ENCODE measurements at regions not wholly inside any gene's neighbourhood (a gene's known extent, or its start where the extent isn't known, plus 50 kb on each side); places are given as distances from the start of the nearest gene placed in this dataset.

- H3K27me3 Mint-ChIP-seq = no peaks in the 10 kb centered on the region
- H3K9me3 Mint-ChIP-seq = no peaks in the 10 kb centered on the region
- CTCF ChIA-PET = no interaction called here
- no peaks in the 10 kb centered on the region for H3K4me1 Mint-ChIP-seq
- POLR2A ChIA-PET = no interaction called here
- no peaks in the 10 kb centered on the region for H3K36me3 Mint-ChIP-seq (ENCODE audit: low read depth)
- DNase-seq = no peak
- H3K27ac Mint-ChIP-seq = no peak overlapping the region
- no peak overlapping the region for H3K4me3 Mint-ChIP-seq
Observed at GRCh38 chr10:128729910-128730420, 603.7 kb upstream of the MKI67 start.

GRCh38 chr10:128730922-128731321 is 604.7 kb upstream of the MKI67 start:
- no peaks in the 10 kb centered on the region for H3K36me3 Mint-ChIP-seq (ENCODE audit: low read depth)
- H3K27ac Mint-ChIP-seq = no peak overlapping the region
- no peak for DNase-seq
- H3K9me3 Mint-ChIP-seq = no peaks in the 10 kb centered on the region
- POLR2A ChIA-PET = no interaction called here
- CTCF ChIA-PET = no interaction called here
- H3K27me3 Mint-ChIP-seq = no peaks in the 10 kb centered on the region
- no peaks in the 10 kb centered on the region for H3K4me1 Mint-ChIP-seq
- H3K4me3 Mint-ChIP-seq = no peak overlapping the region

GRCh38 chr10:128734161-128734560 is 607.9 kb upstream of the MKI67 start:
- ChIA-PET POLR2A (no interaction called here), CTCF (no interaction called here)
- H3K4me3 Mint-ChIP-seq = no peak overlapping the region
- no peaks in the 10 kb centered on the region for H3K27me3 Mint-ChIP-seq
- H3K36me3 Mint-ChIP-seq (ENCODE audit: low read depth) = no peaks in the 10 kb centered on the region
- no peak overlapping the region for H3K27ac Mint-ChIP-seq
- H3K9me3 Mint-ChIP-seq = no peaks in the 10 kb centered on the region
- no peak for DNase-seq
- no peaks in the 10 kb centered on the region for H3K4me1 Mint-ChIP-seq

- H3K4me1 Mint-ChIP-seq = no peaks in the 10 kb centered on the region
- no peaks in the 10 kb centered on the region for H3K36me3 Mint-ChIP-seq (ENCODE audit: low read depth)
- H3K27me3 Mint-ChIP-seq = no peaks in the 10 kb centered on the region
- ChIA-PET POLR2A (no interaction called here), CTCF (no interaction called here)
- DNase-seq = no peak
- H3K9me3 Mint-ChIP-seq = no peaks in the 10 kb centered on the region
- H3K27ac Mint-ChIP-seq = no peak overlapping the region
- H3K4me3 Mint-ChIP-seq = no peak overlapping the region
Observed at GRCh38 chr10:128734734-128735133, 608.5 kb upstream of the MKI67 start.

GRCh38 chr10:128735996-128736395 is 609.8 kb upstream of the MKI67 start:
- Mint-ChIP-seq H3K27me3 (no peaks in the 10 kb centered on the region), H3K36me3 (ENCODE audit: low read depth) (no peaks in the 10 kb centered on the region), H3K4me1 (no peaks in the 10 kb centered on the region), H3K9me3 (no peaks in the 10 kb centered on the region), H3K4me3 (no peak overlapping the region), H3K27ac (no peak overlapping the region)
- POLR2A ChIA-PET = no interaction called here
- CTCF ChIA-PET = no interaction called here
- no peak for DNase-seq

- no peak overlapping the region for H3K4me3 Mint-ChIP-seq
- H3K27me3 Mint-ChIP-seq = no peaks in the 10 kb centered on the region
- no peak for DNase-seq
- no peaks in the 10 kb centered on the region for H3K9me3 Mint-ChIP-seq
- H3K36me3 Mint-ChIP-seq (ENCODE audit: low read depth) = no peaks in the 10 kb centered on the region
- H3K27ac Mint-ChIP-seq = no peak overlapping the region
- ChIA-PET POLR2A (no interaction called here), CTCF (no interaction called here)
- no peaks in the 10 kb centered on the region for H3K4me1 Mint-ChIP-seq
Observed at GRCh38 chr10:128738386-128738915, 612.2 kb upstream of the MKI67 start.

GRCh38 chr10:128739930-128740329 is 613.7 kb upstream of the MKI67 start:
- Mint-ChIP-seq H3K27ac (no peak overlapping the region), H3K9me3 (no peaks in the 10 kb centered on the region), H3K27me3 (no peaks in the 10 kb centered on the region), H3K4me1 (no peaks in the 10 kb centered on the region), H3K4me3 (no peak overlapping the region), H3K36me3 (ENCODE audit: low read depth) (no peaks in the 10 kb centered on the region)
- no peak for DNase-seq
- ChIA-PET POLR2A (no interaction called here), CTCF (no interaction called here)

GRCh38 chr10:128741180-128741579 is 615.0 kb upstream of the MKI67 start:
- Mint-ChIP-seq H3K9me3 (no peaks in the 10 kb centered on the region), H3K4me3 (no peak overlapping the region), H3K36me3 (ENCODE audit: low read depth) (no peaks in the 10 kb centered on the region), H3K4me1 (no peaks in the 10 kb centered on the region), H3K27me3 (no peaks in the 10 kb centered on the region), H3K27ac (no peak overlapping the region)
- no peak for DNase-seq
- ChIA-PET POLR2A (no interaction called here), CTCF (no interaction called here)

GRCh38 chr10:128741680-128742079 is 615.5 kb upstream of the MKI67 start:
- H3K27me3 Mint-ChIP-seq = no peaks in the 10 kb centered on the region
- DNase-seq = no peak
- ChIA-PET CTCF (no interaction called here), POLR2A (no interaction called here)
- H3K4me3 Mint-ChIP-seq = no peak overlapping the region
- no peak overlapping the region for H3K27ac Mint-ChIP-seq
- no peaks in the 10 kb centered on the region for H3K9me3 Mint-ChIP-seq
- no peaks in the 10 kb centered on the region for H3K4me1 Mint-ChIP-seq
- no peaks in the 10 kb centered on the region for H3K36me3 Mint-ChIP-seq (ENCODE audit: low read depth)

- H3K4me1 Mint-ChIP-seq = no peaks in the 10 kb centered on the region
- H3K27me3 Mint-ChIP-seq = no peaks in the 10 kb centered on the region
- no peak for DNase-seq
- H3K27ac Mint-ChIP-seq = no peak overlapping the region
- no peak overlapping the region for H3K4me3 Mint-ChIP-seq
- ChIA-PET CTCF (no interaction called here), POLR2A (no interaction called here)
- no peaks in the 10 kb centered on the region for H3K9me3 Mint-ChIP-seq
- H3K36me3 Mint-ChIP-seq (ENCODE audit: low read depth) = no peaks in the 10 kb centered on the region
Observed at GRCh38 chr10:128744092-128744491, 617.9 kb upstream of the MKI67 start.

- Mint-ChIP-seq H3K4me3 (no peak overlapping the region), H3K27ac (no peak overlapping the region), H3K4me1 (no peaks in the 10 kb centered on the region), H3K27me3 (no peaks in the 10 kb centered on the region), H3K36me3 (ENCODE audit: low read depth) (no peaks in the 10 kb centered on the region), H3K9me3 (no peaks in the 10 kb centered on the region)
- DNase-seq = no peak
- ChIA-PET CTCF (no interaction called here), POLR2A (no interaction called here)
Observed at GRCh38 chr10:128744811-128745305, 618.6 kb upstream of the MKI67 start.

- H3K4me1 Mint-ChIP-seq = no peaks in the 10 kb centered on the region
- H3K27ac Mint-ChIP-seq = no peak overlapping the region
- no peaks in the 10 kb centered on the region for H3K27me3 Mint-ChIP-seq
- ChIA-PET CTCF (no interaction called here), POLR2A (no interaction called here)
- H3K4me3 Mint-ChIP-seq = no peak overlapping the region
- H3K9me3 Mint-ChIP-seq = no peaks in the 10 kb centered on the region
- H3K36me3 Mint-ChIP-seq (ENCODE audit: low read depth) = no peaks in the 10 kb centered on the region
- no peak for DNase-seq
Observed at GRCh38 chr10:128747582-128748346, 621.5 kb upstream of the MKI67 start.

- ChIA-PET CTCF (no interaction called here), POLR2A (no interaction called here)
- no peak overlapping the region for H3K4me3 Mint-ChIP-seq
- H3K27me3 Mint-ChIP-seq = no peaks in the 10 kb centered on the region
- H3K27ac Mint-ChIP-seq = no peak overlapping the region
- H3K4me1 Mint-ChIP-seq = no peaks in the 10 kb centered on the region
- H3K9me3 Mint-ChIP-seq = no peaks in the 10 kb centered on the region
- no peak for DNase-seq
- H3K36me3 Mint-ChIP-seq (ENCODE audit: low read depth) = no peaks in the 10 kb centered on the region
Observed at GRCh38 chr10:128751284-128751683, 625.1 kb upstream of the MKI67 start.

GRCh38 chr10:128751851-128752250 is 625.6 kb upstream of the MKI67 start:
- H3K4me3 Mint-ChIP-seq = no peak overlapping the region
- CTCF ChIA-PET = no interaction called here

More at GRCh38 chr10:128751851-128752250, 625.6 kb upstream of the MKI67 start:
- Mint-ChIP-seq H3K36me3 (ENCODE audit: low read depth) (no peaks in the 10 kb centered on the region), H3K4me1 (no peaks in the 10 kb centered on the region), H3K9me3 (no peaks in the 10 kb centered on the region), H3K27me3 (no peaks in the 10 kb centered on the region), H3K27ac (no peak overlapping the region)
- POLR2A ChIA-PET = no interaction called here
- no peak for DNase-seq
